ENCODE measurements at regions not wholly inside any gene's neighbourhood (a gene's known extent, or its start where the extent isn't known, plus 50 kb on each side); places are given as distances from the start of the nearest gene placed in this dataset.

DNA sequence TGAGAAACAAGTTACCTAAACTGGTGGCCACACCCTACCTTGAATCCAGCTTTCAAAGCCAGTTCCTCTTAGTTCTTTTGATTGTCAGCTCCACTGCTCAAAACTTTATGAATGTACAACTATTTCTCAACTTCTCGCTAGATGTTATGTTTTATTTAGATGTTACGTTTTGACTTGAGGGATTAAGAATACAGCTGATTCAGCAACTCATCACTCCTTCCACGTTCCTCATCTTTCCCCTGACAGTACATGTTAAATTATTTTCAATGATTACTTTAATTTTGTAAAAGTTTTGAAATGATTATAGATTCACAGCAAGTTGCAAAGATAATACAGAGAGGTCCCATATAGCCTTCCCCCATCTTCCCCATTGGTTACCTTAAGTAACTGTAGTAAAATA is 553.4 kb downstream of the GALR1 start:
- no peak for DNase-seq (ENCODE audit: low spot score, unreplicated experiment)
- H3K36me3 Mint-ChIP-seq (ENCODE audit: insufficient read depth) = no peaks in the 10 kb centered on the region
- no peaks in the 10 kb centered on the region for H3K27me3 Mint-ChIP-seq
- H3K4me1 Mint-ChIP-seq (ENCODE audit: low read depth) = no peaks in the 10 kb centered on the region
- H3K9me3 Mint-ChIP-seq (ENCODE audit: low read depth) = peaks cover 6% of the 10 kb centered on the region
- no peak for TF ChIP-seq CTCF (IDR thresholded peaks at IDR 0.05; ENCODE audit: unreplicated experiment)
- H3K27ac Mint-ChIP-seq = no peak overlapping the region
- no peak overlapping the region for H3K4me3 Mint-ChIP-seq (ENCODE audit: low read depth)

DNA sequence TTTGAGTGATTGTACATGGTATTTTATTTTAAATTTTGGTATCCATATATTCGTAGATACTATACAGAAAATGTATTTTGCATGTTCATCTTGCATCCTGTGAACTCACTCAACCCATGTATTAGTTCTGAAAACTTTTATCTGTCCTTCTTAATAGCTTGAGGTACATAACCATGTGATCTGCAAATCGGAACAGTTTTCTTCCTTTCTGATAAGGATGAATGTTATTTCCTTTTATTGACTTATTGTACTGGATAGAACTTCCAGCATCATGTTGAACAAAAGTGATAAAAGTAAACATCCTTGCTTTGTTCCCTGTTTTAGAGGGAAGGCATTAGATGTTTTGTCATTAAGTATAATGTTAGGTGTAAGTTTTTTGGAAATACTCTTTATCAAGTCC is 554.7 kb downstream of the GALR1 start:
- no peak for DNase-seq (ENCODE audit: low spot score, unreplicated experiment)
- no peak overlapping the region for H3K27ac Mint-ChIP-seq
- no peak overlapping the region for H3K4me3 Mint-ChIP-seq (ENCODE audit: low read depth)
- no peaks in the 10 kb centered on the region for H3K27me3 Mint-ChIP-seq
- no peak for TF ChIP-seq CTCF (IDR thresholded peaks at IDR 0.05; ENCODE audit: unreplicated experiment)
- H3K36me3 Mint-ChIP-seq (ENCODE audit: insufficient read depth) = no peaks in the 10 kb centered on the region
- H3K4me1 Mint-ChIP-seq (ENCODE audit: low read depth) = no peaks in the 10 kb centered on the region
- H3K9me3 Mint-ChIP-seq (ENCODE audit: low read depth) = peaks cover 4% of the 10 kb centered on the region

DNA sequence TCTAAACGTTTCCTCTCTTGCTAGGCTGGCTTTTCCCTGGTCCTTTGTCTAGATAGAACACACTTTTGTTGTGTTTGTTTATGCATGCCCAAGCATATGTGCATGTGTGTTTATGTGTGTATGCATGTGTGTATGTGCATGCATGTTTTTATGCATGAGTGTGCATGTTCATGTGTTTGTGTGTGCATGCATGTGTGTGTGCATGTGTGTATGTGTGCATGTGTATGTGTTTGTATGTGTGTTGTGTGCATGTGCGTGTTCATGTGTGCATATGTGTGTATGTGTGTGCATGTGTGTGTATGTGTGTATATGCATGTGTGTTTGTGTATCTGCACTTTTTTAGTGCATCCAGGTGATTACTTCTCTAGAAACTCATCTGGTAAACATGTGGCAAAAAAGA is 558.0 kb downstream of the GALR1 start:
- no peaks in the 10 kb centered on the region for H3K27me3 Mint-ChIP-seq
- no peak overlapping the region for H3K27ac Mint-ChIP-seq
- H3K4me3 Mint-ChIP-seq (ENCODE audit: low read depth) = no peak overlapping the region
- no peak for DNase-seq (ENCODE audit: low spot score, unreplicated experiment)
- no peak for TF ChIP-seq CTCF (IDR thresholded peaks at IDR 0.05; ENCODE audit: unreplicated experiment)
- H3K4me1 Mint-ChIP-seq (ENCODE audit: low read depth) = no peaks in the 10 kb centered on the region
- H3K9me3 Mint-ChIP-seq (ENCODE audit: low read depth) = peaks cover 4% of the 10 kb centered on the region
- H3K36me3 Mint-ChIP-seq (ENCODE audit: insufficient read depth) = no peaks in the 10 kb centered on the region

DNA sequence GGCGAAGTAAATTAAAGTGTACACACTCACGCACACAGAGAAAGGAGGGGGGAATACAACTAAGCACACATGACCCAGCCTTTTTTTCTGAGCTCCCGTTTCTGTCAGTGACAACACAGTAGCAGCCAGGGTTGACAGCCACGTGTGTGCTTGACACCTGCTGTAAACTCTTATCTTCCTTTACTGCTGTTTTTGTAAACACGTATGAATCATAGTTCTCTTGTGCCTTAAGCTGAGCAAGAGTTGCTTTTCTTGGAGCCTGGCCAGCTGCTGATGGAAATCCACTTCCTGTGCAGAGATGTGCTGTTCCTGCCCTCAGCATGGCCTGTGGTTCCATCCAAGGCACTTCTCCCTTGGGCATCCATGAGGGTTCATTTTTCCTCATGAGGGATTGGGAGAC is 561.9 kb downstream of the GALR1 start:
- peaks cover 4% of the 10 kb centered on the region for H3K9me3 Mint-ChIP-seq (ENCODE audit: low read depth)
- H3K4me3 Mint-ChIP-seq (ENCODE audit: low read depth) = no peak overlapping the region
- no peak overlapping the region for H3K27ac Mint-ChIP-seq
- DNase-seq (ENCODE audit: low spot score, unreplicated experiment) = no peak
- no peaks in the 10 kb centered on the region for H3K36me3 Mint-ChIP-seq (ENCODE audit: insufficient read depth)
- H3K4me1 Mint-ChIP-seq (ENCODE audit: low read depth) = no peaks in the 10 kb centered on the region
- no peak for TF ChIP-seq CTCF (IDR thresholded peaks at IDR 0.05; ENCODE audit: unreplicated experiment)
- H3K27me3 Mint-ChIP-seq = no peaks in the 10 kb centered on the region

- TF ChIP-seq CTCF (IDR thresholded peaks at IDR 0.05; ENCODE audit: unreplicated experiment) = no peak
- no peaks in the 10 kb centered on the region for H3K9me3 Mint-ChIP-seq (ENCODE audit: low read depth)
- no peaks in the 10 kb centered on the region for H3K36me3 Mint-ChIP-seq (ENCODE audit: insufficient read depth)
- H3K27me3 Mint-ChIP-seq = peaks cover 8% of the 10 kb centered on the region
- DNase-seq (ENCODE audit: low spot score, unreplicated experiment) = no peak
- no peaks in the 10 kb centered on the region for H3K4me1 Mint-ChIP-seq (ENCODE audit: low read depth)
- H3K4me3 Mint-ChIP-seq (ENCODE audit: low read depth) = no peak overlapping the region
- H3K27ac Mint-ChIP-seq = no peak overlapping the region
Measured at GRCh38 chr18:77815666-77816338, 566.2 kb downstream of the GALR1 start.
